HG03103 (cell line): ENCODE measurements at regions not wholly inside any gene's neighbourhood (a gene's known extent, or its start where the extent isn't known, plus 50 kb on each side); places are given as distances from the start of the nearest gene placed in this dataset.

ENCODE experiments used
- ATAC-seq: cut with Tn5 transposase; IDR thresholded peaks from one replicate; pipeline ENCODE4 v1.9.1; 2021; ENCODE audit warnings: low read depth; ENCODE audit not compliant: unreplicated experiment

- ATAC-seq: no peak
Measured at GRCh38 chr17:77697480-77698400, 260.8 kb upstream of the TNRC6C start.

- no peak for ATAC-seq
Measured at GRCh38 chr17:77698903-77699623, 259.4 kb upstream of the TNRC6C start.

- ATAC-seq: no peak
Measured at GRCh38 chr17:77700165-77700881, 258.2 kb upstream of the TNRC6C start.

GRCh38 chr17:77701996-77702395 lies 256.5 kb upstream of the TNRC6C start:
- no peak for ATAC-seq

GRCh38 chr17:77704048-77704815 lies 254.3 kb upstream of the TNRC6C start:
- ATAC-seq: no peak

- no peak for ATAC-seq
Measured at GRCh38 chr17:77706938-77707337, 251.6 kb upstream of the TNRC6C start.

GRCh38 chr17:77707546-77707945 lies 251.0 kb upstream of the TNRC6C start:
- ATAC-seq: no peak

GRCh38 chr17:77708049-77708448 lies 250.5 kb upstream of the TNRC6C start:
- ATAC-seq: no peak

GRCh38 chr17:77708936-77709335 lies 249.6 kb upstream of the TNRC6C start:
- no peak for ATAC-seq

- no peak for ATAC-seq
Measured at GRCh38 chr17:77709594-77709993, 248.9 kb upstream of the TNRC6C start.

- no peak for ATAC-seq
Measured at GRCh38 chr17:77712578-77712977, 245.9 kb upstream of the TNRC6C start.

GRCh38 chr17:77716289-77716926 lies 242.1 kb upstream of the TNRC6C start:
- ATAC-seq: no peak

GRCh38 chr17:77717941-77718668 lies 240.4 kb upstream of the TNRC6C start:
- ATAC-seq: no peak

- no peak for ATAC-seq
Measured at GRCh38 chr17:77718669-77718961, 239.9 kb upstream of the TNRC6C start.

- no peak for ATAC-seq
Measured at GRCh38 chr17:77719806-77720205, 238.7 kb upstream of the TNRC6C start.

GRCh38 chr17:77720946-77721845 lies 237.3 kb upstream of the TNRC6C start:
- ATAC-seq: no peak

GRCh38 chr17:77721846-77722160 lies 236.7 kb upstream of the TNRC6C start:
- ATAC-seq: no peak

GRCh38 chr17:77722366-77722765 lies 236.1 kb upstream of the TNRC6C start:
- ATAC-seq: no peak
